Chondrocyte (in vitro differentiated cells): ENCODE measurements at regions not wholly inside any gene's neighbourhood (a gene's known extent, or its start where the extent isn't known, plus 50 kb on each side); places are given as distances from the start of the nearest gene placed in this dataset.

Experiments used
- DNase-seq: peaks from one replicate; pipeline ENCODE4 v3.0.0; 2021; ENCODE audit warnings: mixed read lengths, low spot score
- H3K27ac Mint-ChIP-seq: one replicate; pipeline ENCODE4 v1.8.0; 2021; ENCODE audit warnings: mild to moderate bottlenecking, moderate library complexity, mixed read lengths; ENCODE audit not compliant: unreplicated experiment
- H3K27me3 Mint-ChIP-seq: 2 replicates; pipeline ENCODE4 v1.8.0; 2021; ENCODE audit warnings: low read depth, mixed read lengths
- H3K36me3 Mint-ChIP-seq: 2 replicates; pipeline ENCODE4 v1.8.0; 2021; ENCODE audit warnings: low read depth, mixed read lengths
- H3K4me1 Mint-ChIP-seq: 2 replicates; pipeline ENCODE4 v1.8.0; 2021; ENCODE audit warnings: low read depth, mild to moderate bottlenecking, mixed read lengths
- H3K4me3 Mint-ChIP-seq: one replicate; pipeline ENCODE4 v1.8.0; 2021; ENCODE audit warnings: mild to moderate bottlenecking, moderate library complexity, mixed read lengths; ENCODE audit not compliant: unreplicated experiment
- H3K9me3 Mint-ChIP-seq: 2 replicates; pipeline ENCODE4 v1.8.0; 2021; ENCODE audit warnings: low read depth, mixed read lengths
- CTCF ChIP-seq: fragments of 200-600 bp; sonication (generic); IDR thresholded peaks from 2 replicates; pipeline ENCODE4 v1.5.0; 2021; ENCODE audit warnings: antibody characterized with exemption, mild to moderate bottlenecking, moderate library complexity

DNA sequence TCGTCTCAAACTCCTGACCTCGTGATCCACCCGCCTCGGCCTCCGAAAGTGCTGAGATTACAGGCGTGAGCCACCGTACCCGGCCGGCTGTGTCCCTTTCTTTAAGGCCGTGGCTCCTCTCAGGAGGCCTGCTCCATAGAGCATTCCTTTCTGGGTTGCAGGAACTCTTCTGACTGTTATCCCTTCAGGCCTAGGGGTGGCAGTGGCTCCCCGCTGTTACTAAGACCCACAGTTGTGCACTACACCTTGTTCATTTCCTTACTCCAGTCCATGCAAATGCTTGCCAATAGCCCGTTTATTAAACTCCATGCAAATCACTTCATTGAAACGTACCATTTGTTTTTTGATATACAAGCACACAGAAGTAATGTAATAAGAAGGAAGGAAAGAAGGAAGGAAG lies 234.7 kb downstream of the BCAT1 start:
- TF ChIP-seq CTCF = no peak
- DNase-seq = no peak
- Mint-ChIP-seq H3K27ac (no peak overlapping the region), H3K4me1 (no peaks in the 10 kb centered on the region), H3K27me3 (no peaks in the 10 kb centered on the region), H3K4me3 (no peak overlapping the region), H3K36me3 (no peaks in the 10 kb centered on the region), H3K9me3 (no peaks in the 10 kb centered on the region)

DNA sequence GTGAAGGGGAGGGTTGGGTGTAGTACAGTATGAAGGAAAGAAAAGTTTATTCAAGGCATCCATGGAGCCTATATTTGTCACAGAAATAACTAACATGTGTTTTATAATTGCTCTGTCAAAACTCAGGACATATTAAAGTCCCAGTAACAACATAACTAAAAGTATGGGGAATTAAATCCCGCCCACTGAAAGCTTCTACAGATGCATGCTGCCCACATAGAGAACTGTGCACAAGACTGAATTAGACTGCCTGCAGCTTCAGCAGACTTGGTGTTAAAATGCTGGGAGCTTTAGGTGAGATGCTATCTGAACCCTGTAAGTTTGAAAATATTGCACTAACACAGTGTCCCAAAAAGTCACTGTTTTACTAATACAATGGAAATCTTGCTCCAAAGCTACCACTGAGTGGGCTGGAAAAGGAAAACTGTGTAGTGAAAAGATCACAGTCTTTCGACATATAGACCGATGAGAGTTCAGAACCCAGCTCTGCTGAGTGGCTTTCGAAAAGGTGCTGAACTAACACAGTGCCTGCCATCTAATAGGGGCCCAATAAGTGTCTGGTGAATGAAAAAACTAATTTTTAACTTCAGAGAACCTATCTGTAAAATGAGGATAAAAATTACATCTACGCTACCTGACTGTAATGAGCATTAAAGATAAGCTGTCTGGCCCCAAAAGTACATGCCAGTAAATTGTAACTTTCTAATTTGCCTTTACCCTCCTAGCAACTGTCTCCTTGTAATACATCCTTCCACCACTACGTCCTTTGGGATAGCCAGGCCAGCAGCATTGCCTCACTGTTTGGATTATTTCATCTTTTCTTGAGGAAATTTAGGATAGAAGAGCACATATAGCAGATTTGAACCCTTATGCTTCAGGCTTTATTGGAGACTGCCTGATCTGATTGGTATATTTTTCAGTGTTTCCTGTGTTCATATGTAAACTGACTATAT lies 237.6 kb downstream of the BCAT1 start:
- H3K4me3 Mint-ChIP-seq = no peak overlapping the region
- peaks cover 4% of the 10 kb centered on the region for H3K4me1 Mint-ChIP-seq
- no peak for DNase-seq
- H3K27ac Mint-ChIP-seq = no peak overlapping the region
- H3K36me3 Mint-ChIP-seq = no peaks in the 10 kb centered on the region
- H3K27me3 Mint-ChIP-seq = no peaks in the 10 kb centered on the region
- no peaks in the 10 kb centered on the region for H3K9me3 Mint-ChIP-seq
- TF ChIP-seq CTCF = no peak

- Mint-ChIP-seq H3K4me3 (no peak overlapping the region), H3K36me3 (no peaks in the 10 kb centered on the region), H3K4me1 (peaks cover 25% of the 10 kb centered on the region), H3K27ac (no peak overlapping the region), H3K27me3 (no peaks in the 10 kb centered on the region), H3K9me3 (no peaks in the 10 kb centered on the region)
- no peak for DNase-seq
- TF ChIP-seq CTCF = no peak
These were observed 239.7 kb downstream of the BCAT1 start for GRCh38 chr12:24709216-24709615.

DNA sequence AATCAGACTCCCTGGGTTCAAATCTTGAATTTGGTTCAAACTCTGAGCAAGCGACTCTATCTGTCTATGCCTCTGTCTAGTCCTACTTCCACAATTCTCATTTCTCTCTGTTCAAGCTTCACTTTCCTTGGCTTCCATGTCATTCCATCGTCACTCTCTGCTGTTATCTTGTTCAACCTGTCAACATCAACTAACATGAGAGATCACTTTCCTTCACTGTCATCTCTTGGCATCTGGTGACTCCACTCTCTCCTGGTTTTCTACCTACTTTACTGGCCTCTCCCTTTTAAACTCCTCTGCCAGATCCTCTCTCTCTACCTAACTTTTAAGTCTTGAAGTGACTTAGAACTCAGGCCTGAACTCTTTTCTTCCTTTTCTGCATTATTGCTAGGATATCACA lies 240.2 kb downstream of the BCAT1 start:
- H3K4me1 Mint-ChIP-seq = peaks cover 28% of the 10 kb centered on the region
- H3K4me3 Mint-ChIP-seq = no peak overlapping the region
- no peak for DNase-seq

GRCh38 chr12:24708043-24708442 lies 240.9 kb downstream of the BCAT1 start:
- peaks cover 28% of the 10 kb centered on the region for H3K4me1 Mint-ChIP-seq
- no peaks in the 10 kb centered on the region for H3K9me3 Mint-ChIP-seq
- no peaks in the 10 kb centered on the region for H3K36me3 Mint-ChIP-seq
- no peak overlapping the region for H3K27ac Mint-ChIP-seq
- no peak overlapping the region for H3K4me3 Mint-ChIP-seq
- no peaks in the 10 kb centered on the region for H3K27me3 Mint-ChIP-seq
- no peak for DNase-seq
- TF ChIP-seq CTCF = no peak

More for the DNA sequence above, 240.2 kb downstream of the BCAT1 start:
- no peaks in the 10 kb centered on the region for H3K36me3 Mint-ChIP-seq
- no peaks in the 10 kb centered on the region for H3K9me3 Mint-ChIP-seq
- no peak for TF ChIP-seq CTCF
- H3K27ac Mint-ChIP-seq = no peak overlapping the region
- no peaks in the 10 kb centered on the region for H3K27me3 Mint-ChIP-seq
